Non-pigmented ciliary epithelial cell (primary cell): ENCODE measurements at regions not wholly inside any gene's neighbourhood (a gene's known extent, or its start where the extent isn't known, plus 50 kb on each side); places are given as distances from the start of the nearest gene placed in this dataset.

ENCODE experiments used
- DNase-seq: peaks from one replicate; pipeline ENCODE4 v3.0.0-alpha.2; 2010; ENCODE audit warnings: low read depth

GRCh38 chrY:19140285-19140920 lies 366.9 kb upstream of the HSFY2 start:
- no peak for DNase-seq

GRCh38 chrY:19134426-19134825 lies 360.9 kb upstream of the HSFY2 start:
- DNase-seq = no peak

DNA sequence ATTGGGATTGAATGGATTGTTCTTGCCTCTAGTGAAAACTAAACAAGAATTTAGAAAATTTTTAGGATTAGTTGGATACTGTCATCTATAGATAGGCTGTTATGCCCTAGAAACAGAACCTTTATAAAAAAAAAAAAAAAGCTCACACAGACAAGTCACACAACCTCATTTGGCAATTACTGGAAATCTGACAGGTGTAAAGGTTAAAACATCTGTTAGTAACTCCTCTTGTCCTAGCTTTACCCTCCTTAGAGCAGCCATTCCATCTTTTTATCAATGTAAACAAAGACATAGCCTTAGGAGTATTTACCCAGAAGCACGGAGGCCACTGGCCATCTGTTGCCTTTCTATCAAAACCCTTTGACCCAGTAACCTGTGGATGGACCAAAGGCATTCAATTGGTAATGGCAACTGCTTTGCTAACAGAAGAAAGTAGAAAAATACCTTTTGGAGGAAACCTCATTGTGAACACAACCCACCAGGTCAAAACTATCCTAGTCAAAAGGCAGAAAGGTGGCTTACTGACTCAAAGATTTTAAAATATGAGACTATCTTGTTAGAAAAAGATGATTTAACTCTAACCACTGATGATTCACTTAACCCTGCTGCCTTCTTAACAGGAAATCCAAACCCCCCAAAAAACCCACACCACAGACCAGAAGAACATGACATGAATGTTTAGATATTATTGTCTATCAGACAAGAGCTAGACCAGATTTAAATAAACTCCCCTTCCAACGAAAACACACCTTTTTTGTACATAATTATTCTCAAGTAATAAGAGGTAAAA lies 357.2 kb upstream of the HSFY2 start:
- DNase-seq = no peak

DNA sequence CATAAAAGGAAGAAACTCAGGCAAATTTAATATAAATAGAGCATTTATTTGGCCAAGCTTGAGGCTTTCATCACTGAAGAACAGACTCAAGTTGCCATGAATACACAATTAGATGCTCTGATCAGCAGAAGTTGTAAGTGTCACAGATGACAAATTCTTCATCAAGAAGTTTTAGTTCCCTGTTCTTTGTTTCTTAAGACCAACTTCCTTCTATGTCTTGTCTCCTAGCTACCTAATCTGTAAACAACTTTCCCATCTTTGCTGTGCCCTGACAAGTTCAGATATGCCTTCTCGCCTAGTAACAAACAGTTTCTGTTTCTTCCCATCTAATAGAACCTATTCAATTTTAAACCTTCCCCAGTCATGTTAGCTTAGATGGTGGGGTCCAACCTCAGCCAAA lies 353.4 kb upstream of the HSFY2 start:
- DNase-seq = no peak

- no peak for DNase-seq
Measured at GRCh38 chrY:19124609-19125008, 351.1 kb upstream of the HSFY2 start.

- no peak for DNase-seq
Measured at GRCh38 chrY:19122450-19122849, 348.9 kb upstream of the HSFY2 start.

GRCh38 chrY:19098349-19098748 lies 324.8 kb upstream of the HSFY2 start:
- DNase-seq = no peak

DNA sequence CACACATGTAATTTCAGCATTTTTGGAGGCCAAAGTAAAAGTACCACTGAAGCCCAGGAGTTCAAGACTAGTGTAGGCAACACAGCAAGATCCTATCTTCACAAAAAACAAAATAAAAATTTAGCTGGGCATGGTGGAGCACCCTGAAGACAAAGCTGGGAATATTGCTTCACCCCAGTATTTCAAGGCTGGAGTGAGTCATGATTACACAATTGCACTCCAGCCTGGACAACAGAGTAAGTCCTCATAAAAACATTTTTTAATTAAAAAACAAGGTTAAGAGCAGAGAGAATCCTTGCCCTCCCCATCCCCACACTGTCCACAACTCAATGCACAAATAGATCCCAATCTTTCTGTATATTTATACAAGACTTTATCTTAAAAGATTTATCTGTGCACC lies 321.9 kb upstream of the HSFY2 start:
- DNase-seq = no peak

DNA sequence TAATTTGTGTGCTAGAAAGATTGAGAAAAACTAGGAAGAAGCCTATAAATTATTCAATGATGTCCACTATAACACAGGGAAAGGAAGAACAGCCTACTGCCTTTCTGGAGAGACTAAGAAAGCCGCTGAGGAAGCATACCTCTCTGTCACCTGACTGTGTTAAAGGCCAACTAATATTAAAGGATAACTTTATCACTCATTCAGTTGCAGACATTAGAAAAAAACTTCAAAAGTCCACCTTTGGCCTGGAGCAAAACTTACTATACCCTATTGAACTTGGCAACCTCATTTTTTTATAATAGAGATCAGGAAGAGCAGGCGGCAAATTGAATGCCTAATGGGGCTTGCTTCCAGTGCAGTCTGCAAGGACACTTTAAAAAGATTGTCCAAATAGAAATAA lies 309.5 kb upstream of the HSFY2 start:
- DNase-seq = no peak

DNA sequence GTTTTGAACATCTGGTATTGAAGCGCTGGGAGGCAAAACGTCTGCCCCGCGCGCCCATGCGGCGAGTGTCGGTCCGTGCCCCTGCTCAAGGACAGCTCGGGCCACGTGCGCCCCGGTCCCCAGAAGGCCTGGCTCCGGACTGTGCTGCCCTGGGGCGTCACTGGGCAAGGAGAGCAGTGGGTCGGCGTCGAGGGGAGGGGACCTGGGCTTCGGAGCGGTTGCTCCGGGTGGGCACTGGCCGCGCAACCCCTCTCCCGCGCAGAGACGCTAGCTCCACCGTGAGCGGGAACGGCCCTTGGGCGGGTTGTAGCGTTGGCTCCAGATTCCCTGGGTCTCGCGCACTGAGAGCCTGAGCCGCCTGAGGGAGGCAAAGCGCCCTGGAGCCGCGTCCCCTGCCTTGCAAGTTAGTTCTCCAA lies 304.2 kb upstream of the HSFY2 start:
- no peak for DNase-seq

- peak; percentile 13 for DNase-seq
Measured at GRCh38 chrY:19076846-19077697, 303.5 kb upstream of the HSFY2 start.

DNA sequence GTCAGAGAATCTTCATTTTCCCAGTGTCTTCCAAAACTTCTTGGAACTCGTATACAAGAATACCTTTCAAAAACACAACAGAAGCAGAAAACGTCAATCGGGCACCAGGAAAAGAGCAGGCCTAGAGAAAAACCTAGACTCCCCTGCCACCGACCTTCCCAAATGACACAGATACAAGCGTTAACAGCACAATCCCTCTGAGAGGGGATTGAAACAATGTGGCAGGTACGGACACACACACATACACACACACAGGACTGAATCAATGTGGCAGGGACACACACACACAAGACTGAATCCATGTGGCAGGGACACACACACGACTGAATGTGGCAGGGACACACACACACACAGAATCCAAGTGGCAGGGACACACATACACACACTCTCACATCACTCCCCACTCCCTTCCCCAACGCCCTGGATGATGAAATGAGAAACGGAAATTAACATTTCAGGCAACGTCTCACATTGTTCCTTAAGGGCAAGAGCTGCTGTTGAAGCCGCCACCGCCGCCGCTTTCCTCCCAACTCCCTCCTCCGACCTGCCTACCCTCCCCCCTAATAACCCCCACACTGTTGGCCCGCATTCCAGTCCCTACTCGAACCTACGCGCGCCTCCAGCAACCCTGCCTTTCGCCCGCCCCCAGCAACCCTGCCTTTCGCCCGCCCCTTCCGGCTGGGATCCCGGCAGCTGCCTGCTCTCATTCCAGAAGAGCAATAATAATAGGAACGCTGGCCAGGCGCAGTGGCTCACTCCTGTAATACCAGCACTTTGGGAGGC lies 302.1 kb upstream of the HSFY2 start:
- DNase-seq = no peak

DNA sequence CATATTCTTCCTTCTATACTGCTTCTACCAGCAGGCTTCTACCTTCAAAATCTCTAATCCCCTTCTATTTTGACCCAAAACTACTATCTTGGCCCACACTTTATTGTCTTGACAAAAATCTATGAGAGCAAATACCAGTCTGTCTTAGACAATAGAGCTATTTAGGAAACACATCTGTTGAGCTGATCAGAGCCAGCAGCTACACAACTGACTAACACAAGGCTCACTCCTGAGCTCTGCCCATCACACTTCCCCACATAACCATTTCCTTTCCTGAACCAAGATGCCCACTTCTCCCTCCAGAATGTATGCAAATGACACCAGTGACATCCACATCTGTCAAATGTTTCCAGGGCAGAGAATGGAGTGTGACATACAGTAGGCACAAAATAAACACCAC lies 293.9 kb upstream of the HSFY2 start:
- DNase-seq = no peak

DNA sequence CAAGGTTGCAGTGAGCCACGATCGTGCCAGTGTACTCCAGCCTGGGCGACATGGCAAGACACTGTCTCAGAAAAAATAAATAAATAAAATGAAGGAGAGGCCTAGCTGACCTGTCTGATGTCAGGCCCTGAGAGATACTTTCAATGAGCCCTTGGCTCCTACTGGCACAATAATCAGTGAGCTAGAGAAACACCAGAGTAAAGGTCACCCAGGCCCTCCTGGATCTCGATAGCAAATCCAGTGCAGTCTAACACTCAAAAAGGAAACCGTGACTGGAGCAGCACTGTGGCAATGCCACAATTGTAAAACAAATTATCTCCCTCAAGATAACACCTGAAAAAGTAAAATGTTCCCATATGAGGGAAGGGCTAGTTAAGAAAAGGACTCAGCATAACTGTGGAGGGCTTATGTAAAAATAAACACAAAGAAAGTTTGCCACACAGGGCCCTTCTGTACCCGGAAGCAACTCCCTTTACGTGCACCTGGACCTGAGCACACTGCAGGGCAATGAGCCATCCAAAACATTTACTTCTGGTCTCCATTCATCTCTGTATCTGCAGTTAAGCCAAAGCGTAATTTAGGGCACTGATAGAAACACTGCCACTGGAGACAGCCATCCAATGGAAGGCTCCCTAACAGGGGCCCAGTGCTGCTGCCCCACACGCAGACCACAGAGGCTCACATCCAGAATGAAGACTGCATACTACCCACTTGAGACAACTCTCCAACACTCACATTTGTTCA lies 293.1 kb upstream of the HSFY2 start:
- DNase-seq = no peak

GRCh38 chrY:19065119-19065518 lies 291.6 kb upstream of the HSFY2 start:
- no peak for DNase-seq

DNA sequence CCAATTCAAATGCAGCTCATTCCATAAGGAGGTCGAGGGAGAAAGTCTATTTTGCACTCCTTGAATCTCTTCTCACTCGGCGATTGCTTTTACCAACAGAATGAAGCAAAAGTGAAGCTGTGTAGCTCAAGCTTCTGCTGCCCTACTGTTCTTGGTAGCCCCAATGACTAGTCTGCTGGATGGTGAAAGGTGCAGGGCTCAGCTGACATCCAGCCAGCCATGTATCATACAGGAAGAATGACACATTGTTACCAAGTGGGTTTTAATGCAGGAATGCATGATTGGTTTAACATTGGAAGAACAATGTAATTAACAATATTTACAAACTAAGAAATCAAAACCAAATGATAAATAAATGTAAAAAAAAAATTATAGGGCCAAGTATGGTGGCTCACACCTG lies 286.2 kb upstream of the HSFY2 start:
- DNase-seq = no peak

DNA sequence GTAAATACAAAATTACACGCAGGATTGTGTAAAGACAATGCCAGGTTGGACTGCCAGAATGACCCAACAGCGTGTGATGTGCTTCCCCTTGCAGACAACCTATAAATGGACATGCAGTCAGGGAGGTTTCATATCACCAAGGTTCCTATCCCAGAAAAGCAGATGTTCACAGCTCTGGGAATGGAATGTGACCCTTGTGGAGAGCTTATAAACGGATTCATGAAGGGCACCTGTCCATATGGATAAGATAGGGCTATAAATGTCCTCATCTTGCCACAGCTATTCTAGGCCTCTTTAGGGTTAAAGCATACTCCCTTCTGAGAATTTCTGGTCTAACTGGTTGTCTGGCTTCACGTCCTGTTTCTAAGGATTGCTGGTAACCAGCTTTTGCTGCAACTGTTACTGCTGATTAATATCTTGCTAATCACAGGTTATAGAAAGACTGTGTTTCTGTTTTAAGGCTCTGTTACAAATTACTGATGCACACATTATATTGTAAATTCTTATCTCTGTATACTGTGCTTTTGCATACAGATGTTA lies 285.4 kb upstream of the HSFY2 start:
- no peak for DNase-seq

GRCh38 chrY:19056138-19056469 lies 282.6 kb upstream of the HSFY2 start:
- DNase-seq = no peak

DNA sequence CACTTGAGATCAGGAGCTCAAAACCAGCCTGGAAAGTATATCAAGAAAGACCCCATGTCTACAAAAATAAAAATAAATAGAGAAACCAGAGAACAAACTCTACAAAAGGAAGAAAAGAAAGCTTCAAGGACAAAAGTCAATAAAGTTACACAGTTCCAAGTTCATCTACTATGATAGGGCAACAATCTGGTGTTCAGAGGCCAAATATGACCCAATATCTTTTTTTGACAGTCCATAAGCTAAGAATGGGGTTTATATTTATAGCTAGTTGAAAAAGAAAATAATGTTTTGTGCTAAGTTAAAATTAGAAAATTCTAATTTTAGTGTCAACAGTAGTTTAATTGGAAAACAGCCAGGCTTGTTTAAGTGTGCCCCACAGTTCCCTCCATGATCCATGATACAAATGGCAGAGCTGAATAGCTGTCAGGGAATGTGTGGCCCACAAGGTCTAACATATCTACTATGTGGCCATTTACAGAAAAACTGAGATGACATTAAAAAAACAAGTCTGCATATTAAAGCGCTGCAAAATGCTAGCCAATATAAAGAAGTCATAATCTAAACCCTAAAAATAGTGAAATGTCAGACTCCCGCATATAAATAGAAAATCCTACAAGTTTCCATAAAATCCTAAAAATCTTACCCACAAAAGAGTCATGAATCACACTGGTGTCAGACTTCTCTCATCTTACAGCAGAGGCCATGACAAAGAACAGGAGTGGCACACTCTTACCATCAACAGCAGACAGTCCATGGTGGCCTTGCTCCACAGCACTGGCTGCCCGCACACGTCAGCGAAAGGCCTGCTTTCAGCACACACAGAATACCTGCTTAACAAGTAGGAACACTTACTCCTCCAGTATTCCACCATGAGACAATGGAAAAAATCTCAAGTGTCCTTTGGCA lies 281.9 kb upstream of the HSFY2 start:
- no peak for DNase-seq

DNA sequence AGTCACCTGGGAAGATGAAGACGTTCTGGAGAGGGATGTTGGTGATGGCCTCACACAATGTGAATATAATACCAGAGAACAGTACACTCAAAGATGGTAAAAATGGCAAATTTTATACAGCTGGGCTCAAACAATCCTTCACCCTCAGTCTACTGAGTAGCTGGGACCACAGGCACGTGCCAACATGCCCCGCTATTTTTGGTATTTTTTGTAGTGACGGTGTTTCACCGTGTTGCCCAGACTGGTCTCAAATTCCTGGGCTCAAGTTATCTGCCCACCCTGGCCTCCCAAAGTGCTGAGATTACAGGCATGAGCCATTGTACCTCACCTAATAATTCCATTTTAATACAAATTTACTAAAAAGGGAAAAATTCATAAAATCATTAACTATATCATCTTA lies 280.3 kb upstream of the HSFY2 start:
- DNase-seq = no peak
